HuH-7.5 (cell line): ENCODE measurements at regions not wholly inside any gene's neighbourhood (a gene's known extent, or its start where the extent isn't known, plus 50 kb on each side); places are given as distances from the start of the nearest gene placed in this dataset.
"Not testable (repeated sequence)": the region's sequence is repeated elsewhere in the genome, so short reads cannot be mapped to it uniquely, and the experiment has no call there.

Experiments
- DNase-seq: peaks from one replicate; pipeline ENCODE4 v3.0.0; 2011; ENCODE audit warnings: low spot score

- DNase-seq, result no peak
Measured at GRCh38 chr15:96144734-96145133, 185.8 kb upstream of the NR2F2 start.

GRCh38 chr15:96146726-96147125, 183.8 kb upstream of the NR2F2 start:
- DNase-seq, result no peak

GRCh38 chr15:96147267-96147666, 183.2 kb upstream of the NR2F2 start:
- DNase-seq, result no peak

- DNase-seq, result no peak
Measured at GRCh38 chr15:96150254-96150653, 180.2 kb upstream of the NR2F2 start.

GRCh38 chr15:96151749-96152148, 178.8 kb upstream of the NR2F2 start:
- not testable (repeated sequence) for DNase-seq

- DNase-seq, result no peak
Measured at GRCh38 chr15:96153929-96154328, 176.6 kb upstream of the NR2F2 start.

- no peak for DNase-seq
Measured at GRCh38 chr15:96158938-96159337, 171.6 kb upstream of the NR2F2 start.

- no peak for DNase-seq
Measured at GRCh38 chr15:96160269-96160668, 170.2 kb upstream of the NR2F2 start.

- no peak for DNase-seq
Measured at GRCh38 chr15:96160800-96161199, 169.7 kb upstream of the NR2F2 start.

- no peak for DNase-seq
Measured at GRCh38 chr15:96162322-96162721, 168.2 kb upstream of the NR2F2 start.

GRCh38 chr15:96165081-96165480, 165.4 kb upstream of the NR2F2 start:
- DNase-seq, result no peak

GRCh38 chr15:96165775-96166174, 164.7 kb upstream of the NR2F2 start:
- no peak for DNase-seq

GRCh38 chr15:96166223-96167200, 164.0 kb upstream of the NR2F2 start:
- DNase-seq, result no peak

GRCh38 chr15:96170616-96170978, 159.9 kb upstream of the NR2F2 start:
- DNase-seq, result not testable (repeated sequence)

GRCh38 chr15:96170979-96171739, 159.3 kb upstream of the NR2F2 start:
- peak; percentile 38 for DNase-seq

GRCh38 chr15:96171853-96172296, 158.6 kb upstream of the NR2F2 start:
- peak; percentile 36 for DNase-seq

- DNase-seq, result no peak
Measured at GRCh38 chr15:96172417-96172816, 158.1 kb upstream of the NR2F2 start.

GRCh38 chr15:96176831-96177230, 153.7 kb upstream of the NR2F2 start:
- DNase-seq, result no peak

- no peak for DNase-seq
Measured at GRCh38 chr15:96177279-96177678, 153.2 kb upstream of the NR2F2 start.

- no peak for DNase-seq
Measured at GRCh38 chr15:96180087-96180748, 150.3 kb upstream of the NR2F2 start.

GRCh38 chr15:96181217-96181616, 149.3 kb upstream of the NR2F2 start:
- no peak for DNase-seq

GRCh38 chr15:96181873-96182301, 148.6 kb upstream of the NR2F2 start:
- no peak for DNase-seq
